HG02852 (cell line): ENCODE measurements at regions not wholly inside any gene's neighbourhood (a gene's known extent, or its start where the extent isn't known, plus 50 kb on each side); places are given as distances from the start of the nearest gene placed in this dataset.

ENCODE experiments used
- ATAC-seq: cut with Tn5 transposase; IDR thresholded peaks from one replicate; pipeline ENCODE4 v1.9.1; 2021; ENCODE audit warnings: mild to moderate bottlenecking, moderate library complexity; ENCODE audit not compliant: unreplicated experiment

DNA sequence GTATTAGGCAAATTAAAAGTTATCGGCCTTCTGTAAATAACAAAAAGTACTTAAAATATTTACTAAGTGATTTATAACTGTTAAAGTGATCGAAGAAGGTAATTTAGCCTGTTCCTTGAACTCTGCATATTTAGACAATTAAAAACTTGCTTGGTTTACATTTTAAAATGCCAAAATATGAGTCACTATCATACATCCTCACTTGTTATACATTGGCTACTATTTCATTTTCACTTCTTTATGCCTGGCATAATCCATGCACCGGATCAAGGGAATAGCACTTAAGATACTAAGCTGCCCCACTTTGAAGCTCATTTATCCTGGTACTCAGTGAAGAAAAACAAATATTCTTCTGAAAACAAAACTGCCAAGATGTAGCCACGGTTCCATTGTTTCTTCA, 344.6 kb downstream of the UBE3D start:
- ATAC-seq = no peak

DNA sequence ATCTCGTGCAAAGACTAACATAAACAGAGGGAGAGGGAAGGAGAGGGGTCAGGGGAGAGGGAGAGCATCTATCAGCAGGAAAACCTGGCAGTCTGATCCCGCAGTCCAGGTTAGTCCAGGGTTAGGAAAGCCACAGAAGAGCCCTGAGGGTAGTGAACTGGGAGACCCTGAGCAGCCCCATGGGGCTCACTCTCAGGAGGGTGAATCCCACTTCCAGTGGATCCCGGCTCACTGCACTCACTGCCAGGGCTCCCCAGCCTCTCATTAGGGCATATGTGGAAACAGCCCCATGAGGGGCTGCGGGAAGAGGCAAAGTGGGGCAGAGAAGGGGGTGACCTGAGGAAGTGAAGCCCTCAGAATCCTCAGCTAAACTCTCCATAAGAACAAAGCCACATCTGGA, 329.9 kb downstream of the UBE3D start:
- no peak for ATAC-seq

DNA sequence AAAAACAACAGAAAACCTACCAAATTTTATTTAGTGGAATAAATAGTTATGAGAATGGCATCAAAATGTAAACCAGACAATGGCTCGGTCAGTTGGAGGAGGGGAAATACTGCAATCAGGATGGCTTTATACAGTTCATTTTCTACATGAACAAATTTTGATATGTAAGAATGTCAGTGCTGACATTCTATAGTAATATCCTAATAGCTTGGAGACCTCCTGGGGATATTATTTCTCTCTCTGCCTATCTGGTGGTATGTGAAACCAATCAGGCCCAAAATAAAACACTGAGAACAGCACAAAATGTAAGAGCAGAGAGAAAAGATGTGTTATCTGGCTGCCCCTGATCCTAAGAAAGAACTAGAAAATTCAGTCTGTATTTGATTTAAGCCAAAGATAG, 327.7 kb downstream of the UBE3D start:
- ATAC-seq = no peak

DNA sequence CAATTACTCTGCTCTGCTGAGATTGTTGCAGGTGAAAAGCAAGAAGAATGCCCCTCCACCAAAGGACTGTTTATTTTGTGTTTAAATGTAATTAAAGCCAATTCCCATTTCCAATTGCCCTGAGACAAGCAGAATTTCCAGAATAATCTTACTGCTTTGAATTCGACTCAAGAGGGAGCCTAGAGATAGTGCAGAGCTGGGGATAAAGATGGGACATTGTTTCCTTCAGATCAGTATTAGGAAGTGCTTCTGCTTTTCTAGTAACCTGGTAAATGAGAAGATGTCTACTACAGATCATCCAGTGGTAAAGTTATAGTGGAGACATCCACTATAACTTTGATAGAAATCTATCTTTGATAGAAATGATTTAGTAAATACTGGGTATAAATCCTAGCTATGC, 326.9 kb downstream of the UBE3D start:
- ATAC-seq = no peak

DNA sequence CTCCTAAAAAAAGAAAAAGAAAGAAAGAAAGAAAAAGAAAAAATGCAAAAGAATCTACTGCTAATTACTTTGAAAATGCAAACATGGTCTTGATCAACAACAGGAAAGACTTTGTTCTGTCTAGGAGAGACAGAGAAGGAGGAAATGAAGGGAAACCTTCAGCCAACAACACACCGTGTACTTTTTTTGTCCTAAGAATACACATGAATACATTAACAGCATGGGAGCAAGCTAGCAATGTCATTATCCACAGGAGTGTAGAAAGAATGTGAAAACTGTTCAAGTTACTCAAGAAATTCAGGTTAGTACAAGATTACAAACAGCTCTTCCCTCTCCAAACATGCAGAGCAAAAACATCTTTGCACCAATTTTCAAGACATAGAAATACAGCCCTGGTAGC, 326.3 kb downstream of the UBE3D start:
- ATAC-seq = no peak

DNA sequence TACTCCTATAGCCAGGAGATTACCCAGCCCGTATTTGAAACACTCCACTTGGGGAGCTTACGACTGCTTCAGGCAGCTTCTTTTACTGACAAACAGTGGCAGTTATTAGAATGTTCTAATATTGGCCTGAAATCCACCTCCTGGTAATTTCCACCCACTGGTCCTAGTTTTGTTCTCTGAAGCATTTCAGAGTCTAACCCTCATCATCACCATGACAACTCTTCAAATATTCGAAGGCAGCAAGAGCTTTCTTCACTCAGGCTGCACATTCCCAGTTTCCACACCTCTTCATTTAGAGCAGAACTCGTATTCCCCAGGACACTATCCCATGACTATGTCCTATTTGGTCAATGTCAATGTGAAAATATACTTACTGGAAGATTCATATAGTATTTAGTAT, 325.6 kb downstream of the UBE3D start:
- ATAC-seq = no peak

DNA sequence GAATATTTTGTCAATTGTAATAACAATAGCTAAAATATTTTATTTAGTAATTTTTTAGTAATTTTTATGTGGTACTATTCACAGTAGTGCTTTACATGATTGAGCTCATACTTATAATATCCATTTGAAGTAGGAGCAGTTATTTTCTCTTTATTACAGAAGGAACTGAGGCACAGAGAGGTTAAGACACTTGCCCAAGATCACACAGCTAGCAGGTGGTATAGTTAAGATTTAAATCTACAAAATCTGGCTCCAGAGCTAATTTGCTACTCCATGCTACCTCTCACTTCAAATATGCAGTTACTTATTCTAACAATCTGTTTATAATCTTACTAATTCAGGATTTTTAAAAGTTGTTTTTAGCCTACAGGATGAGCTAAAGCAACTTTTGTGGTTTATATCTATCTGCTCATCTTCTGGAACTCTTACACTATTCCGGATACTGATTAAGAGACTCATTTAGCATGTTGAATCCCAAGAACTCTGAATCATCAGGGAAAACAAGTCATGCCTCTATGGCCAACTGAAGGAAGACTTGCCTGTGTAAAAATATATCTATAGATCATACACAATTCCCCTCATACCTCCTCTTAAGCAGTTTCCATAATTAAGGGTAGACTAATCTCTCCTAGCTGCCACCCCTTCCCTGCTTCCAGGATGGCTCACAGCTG, 324.2 kb downstream of the UBE3D start:
- ATAC-seq = no peak

DNA sequence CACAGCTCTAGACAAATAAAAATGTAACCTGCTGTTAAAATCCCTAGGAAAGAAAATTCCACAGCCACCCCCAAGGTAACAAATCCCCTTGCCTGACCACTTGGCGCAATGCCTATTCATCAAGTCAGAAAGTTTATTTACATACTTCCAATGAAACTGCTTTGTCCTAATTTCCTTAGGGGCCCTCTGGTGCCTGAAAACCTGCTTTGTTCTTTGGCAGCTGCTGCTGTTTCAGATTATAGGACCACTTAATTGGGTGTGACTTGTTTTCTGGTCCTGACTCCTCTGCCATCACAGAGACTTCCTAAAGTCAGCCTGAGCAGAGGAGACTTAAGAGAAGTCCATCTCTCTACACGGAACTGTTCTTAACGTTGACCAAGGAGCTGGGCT, 323.6 kb downstream of the UBE3D start:
- no peak for ATAC-seq

DNA sequence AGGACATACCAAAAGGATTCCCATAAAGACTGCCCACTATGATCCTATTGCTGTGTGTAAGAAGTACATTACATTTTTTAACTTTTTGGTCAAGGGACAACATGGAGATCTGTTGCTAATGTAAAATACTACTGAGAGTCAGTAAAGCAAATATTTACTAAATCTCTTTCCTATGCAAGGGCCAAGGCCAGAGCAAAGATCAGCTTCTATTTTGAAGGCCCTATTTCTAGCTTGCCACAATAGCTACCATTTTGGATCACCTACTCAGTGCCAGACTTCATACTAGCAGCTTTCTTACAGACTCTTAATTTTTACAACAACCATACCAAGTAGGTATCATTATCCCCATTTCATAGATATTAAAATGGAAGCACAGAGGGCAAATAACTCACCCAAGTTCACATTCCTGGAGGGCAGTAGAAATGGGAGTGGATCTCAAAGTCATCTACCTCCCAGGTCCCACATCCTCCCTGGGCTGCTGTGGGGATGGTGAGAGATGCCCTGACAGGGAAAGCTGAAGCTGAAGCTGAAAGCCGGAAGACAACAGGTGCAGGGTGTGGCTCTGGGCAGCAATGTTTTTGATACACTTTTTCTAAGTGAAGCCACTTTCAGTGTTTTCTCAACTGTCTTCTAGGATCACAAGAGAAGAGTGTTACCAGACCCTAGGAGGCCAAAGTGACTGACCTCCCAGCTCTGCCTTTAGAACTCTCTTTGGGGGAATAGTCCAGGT, 321.2 kb downstream of the UBE3D start:
- ATAC-seq = no peak

DNA sequence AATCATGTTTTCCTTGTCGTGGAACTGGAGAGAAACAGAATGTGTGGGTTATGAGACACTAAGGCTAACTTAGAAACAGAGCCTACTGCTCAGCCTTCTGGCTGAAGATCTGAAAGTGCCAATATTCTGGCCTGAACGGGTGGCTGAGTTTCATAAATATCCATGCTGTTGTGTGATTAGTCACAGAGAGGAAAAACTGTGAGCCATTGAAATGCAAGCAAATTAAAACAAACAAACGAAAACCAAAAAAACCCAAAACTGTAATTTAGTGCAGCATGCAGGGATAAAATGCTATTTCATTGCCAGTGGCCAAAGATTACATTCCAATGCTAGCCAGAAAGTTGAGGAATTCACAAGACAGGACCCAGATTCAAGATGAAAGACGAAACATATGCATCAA, 315.1 kb downstream of the UBE3D start:
- ATAC-seq = no peak

DNA sequence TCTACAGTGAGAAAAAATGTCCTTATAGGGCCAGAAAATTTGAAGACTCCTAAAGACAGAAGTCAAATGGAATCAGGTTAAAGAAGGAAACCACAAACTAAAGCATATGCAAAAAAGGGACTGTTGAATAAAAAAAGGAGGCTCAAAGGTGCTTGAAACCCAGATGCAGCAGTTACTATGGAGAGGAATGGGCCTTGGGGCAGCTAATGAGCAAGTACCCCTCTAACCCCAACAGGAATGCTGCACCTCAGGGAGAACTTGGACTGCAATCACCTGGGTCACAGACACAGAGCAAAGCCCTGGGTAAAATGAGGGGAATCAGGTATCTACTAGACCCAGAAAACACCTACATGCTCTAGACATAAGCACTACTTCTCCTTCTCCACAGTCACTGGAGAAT, 313.9 kb downstream of the UBE3D start:
- ATAC-seq = no peak

DNA sequence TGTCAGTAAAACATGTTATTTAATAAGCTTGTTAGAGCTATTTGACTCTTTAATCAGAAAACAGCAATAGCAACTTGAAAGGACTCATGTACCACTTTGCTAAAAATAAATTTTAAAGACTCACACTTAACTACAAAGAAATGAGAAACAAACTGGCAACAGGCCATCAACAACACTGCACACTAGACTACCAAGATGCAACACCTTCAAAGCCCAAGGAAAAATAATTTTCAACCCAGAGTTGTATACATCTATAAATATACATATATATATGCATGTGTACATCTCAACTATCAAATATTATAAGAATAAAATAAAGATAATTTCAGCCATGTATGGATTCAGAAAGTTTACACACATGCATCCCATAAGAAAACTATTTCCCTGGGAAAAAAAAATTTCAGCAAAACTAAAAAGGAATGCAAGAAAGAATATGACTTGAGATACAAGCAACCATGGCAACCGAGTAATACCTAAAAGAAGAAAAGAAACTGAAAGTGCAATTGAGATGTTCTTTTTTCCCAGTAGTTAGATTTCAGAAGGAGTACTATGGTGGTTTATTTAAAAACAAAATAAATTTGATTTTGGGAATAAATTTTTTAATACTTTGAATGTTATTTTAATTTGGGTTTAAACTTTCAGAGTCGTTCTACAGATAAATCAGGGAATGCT, 303.8 kb downstream of the UBE3D start:
- no peak for ATAC-seq

DNA sequence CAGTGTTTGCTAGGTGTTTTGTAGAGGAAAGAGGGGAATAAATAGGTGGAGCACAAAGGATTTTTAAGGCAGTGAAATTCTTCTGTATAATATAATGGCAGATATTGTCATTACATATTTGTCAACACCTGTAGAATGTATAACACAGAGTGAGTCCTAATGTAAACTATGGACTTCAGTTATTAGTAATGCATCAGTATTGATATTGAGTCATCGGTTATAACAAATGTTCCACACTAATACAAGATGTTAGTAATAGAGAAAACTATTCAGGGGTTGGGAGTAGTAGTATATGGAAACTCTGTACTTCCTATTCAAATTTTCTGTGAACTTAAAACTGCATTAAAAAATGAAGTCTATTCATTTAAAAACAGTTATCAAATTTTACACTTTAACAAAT, 299.2 kb downstream of the UBE3D start:
- no peak for ATAC-seq

DNA sequence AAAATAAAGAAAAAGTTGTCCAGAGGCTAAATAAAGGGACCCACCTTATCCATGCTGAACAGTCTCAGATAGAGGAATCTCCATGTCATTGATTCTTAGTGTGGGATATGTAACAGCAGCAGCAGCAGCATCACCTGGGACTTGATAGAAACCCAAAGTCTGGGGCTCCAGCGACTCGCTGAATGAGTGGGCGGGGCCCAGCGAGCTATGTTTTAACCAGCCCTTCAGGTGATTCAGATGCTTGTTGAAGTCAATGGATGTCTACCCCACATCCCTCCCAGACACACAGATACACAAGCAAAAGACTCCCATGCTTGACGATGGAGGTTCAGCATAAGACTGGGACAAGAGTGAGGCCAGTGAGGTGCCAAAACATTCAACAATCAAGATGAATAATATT, 298.6 kb downstream of the UBE3D start:
- no peak for ATAC-seq

DNA sequence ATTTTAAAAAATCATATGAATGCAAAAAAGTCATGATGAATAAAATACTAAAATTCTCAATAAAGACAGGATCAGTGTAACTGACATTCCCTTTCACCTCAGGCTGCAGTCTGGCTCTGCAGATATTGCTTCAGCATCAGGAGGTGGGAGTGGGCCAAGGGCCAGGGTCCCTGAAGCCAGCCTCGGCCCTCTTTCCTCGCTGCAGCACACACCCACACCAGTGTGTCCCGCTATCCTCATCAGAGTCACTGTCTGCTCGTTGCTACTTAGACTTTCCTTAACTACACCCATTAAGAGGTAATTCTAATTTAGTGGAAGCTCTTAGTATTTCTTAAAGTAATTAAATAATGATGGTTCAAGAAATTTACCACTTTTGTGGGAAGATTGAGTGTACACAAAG, 298.2 kb downstream of the UBE3D start:
- ATAC-seq = no peak

DNA sequence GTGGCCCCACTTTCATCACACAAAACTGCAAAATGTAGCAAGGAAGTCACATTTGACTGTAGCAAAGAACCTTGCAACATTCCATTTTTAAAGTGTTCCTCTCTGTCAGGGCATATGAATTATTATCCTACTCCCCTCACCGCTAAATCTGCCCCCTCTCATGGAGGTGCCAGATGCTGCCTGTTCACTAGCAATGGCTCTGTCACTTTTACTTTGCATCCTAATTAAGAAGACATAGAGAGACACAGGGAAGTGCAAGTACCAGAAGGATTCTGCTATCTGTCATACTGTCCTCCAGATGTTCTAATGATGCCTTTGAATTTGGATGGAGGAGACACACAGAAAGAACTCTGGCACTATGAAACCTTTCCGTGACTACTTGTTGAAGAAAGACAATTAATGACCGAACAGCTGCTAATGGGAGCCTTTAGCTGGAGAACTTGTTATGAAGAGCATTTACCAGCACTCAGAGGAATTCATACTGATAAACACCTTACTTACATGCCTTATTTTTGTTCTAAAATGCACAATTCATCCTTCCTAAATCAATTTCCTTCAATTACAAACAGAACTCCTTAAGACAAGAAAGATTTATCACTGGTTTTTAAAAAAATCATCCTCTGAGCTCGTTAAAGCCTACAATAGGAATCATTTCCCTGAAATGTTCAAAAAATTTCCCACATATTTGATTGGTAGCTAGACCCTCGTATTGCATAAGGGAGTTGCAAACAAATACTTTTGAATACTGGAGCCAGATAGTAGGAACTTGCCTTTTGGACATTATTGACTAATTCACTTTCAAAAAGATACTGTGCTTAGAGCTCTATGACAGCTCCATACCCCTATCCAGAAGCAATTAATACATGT, 292.6 kb downstream of the UBE3D start:
- ATAC-seq = no peak

DNA sequence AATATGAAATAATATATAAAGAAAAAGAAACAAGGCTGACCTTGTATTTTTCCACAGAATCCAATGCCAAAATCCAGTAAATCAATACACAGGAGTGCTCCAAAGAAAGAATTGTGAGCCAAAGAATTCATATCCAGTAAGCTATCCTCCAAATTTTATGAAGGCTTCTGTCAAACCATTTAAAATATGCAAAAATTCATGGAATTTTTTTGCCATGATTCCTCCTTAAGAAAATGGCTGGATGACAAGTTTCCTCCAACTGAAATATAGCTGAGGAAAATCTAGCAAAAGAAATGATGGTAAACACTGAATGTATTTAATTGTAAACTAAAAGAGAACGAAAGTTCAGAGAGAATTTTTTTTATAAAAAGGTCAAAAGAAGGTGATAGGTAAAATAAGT, 290.3 kb downstream of the UBE3D start:
- no peak for ATAC-seq

DNA sequence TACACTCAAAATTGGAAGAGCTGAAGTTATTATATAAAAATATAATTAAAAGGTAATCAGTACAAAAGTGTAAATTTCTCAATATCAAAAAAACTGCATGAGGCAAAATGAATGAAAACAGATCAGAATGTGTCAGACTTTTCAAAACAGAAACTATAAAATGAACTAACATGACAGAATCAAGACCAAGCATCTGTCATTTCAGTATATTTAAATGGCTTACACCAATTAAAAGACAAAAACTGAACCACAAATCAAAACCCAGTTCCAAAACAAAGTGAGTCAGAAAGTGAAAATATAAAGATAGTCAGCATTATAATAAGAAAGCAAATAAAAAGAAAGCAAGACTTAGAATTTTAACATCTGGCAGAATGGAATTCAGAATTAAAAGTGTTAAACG, 289.7 kb downstream of the UBE3D start:
- no peak for ATAC-seq

DNA sequence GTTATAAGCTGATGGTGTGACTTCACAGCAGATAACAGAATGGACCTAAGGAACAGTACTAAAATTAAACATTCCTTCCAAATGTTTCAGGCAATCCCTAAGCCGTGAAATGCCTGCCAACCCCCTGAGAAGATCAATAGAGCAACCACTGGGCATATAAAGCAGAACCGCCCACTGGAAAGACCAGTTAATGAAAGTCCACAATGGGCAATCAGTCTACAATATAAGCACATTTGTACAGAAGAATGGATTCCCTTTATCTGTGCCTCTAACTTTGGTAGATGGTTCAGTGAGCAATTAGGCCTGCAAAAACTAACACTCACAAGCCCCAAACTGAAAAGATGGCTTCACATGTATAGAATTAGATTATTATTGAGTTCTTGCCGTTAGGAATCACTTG, 286.6 kb downstream of the UBE3D start:
- ATAC-seq = no peak

DNA sequence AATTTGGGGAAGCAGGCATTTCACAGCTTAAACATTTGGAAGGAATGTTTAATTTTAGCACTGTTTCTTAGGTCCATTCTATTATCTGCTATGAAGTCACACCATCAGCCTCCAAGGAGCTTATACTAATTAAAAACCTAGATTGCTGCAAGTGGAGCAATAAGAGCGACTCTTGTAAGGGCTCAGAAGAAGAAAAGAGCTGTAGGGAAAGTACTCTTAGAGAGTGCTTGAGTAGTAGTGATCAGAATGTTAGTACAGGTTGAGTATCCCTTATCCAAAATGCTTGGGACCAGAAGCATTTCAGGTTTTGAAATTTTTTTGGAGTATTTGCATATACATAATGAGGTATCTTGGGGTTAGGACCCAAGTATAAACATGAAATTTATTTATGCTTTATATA, 285.3 kb downstream of the UBE3D start:
- ATAC-seq = no peak

DNA sequence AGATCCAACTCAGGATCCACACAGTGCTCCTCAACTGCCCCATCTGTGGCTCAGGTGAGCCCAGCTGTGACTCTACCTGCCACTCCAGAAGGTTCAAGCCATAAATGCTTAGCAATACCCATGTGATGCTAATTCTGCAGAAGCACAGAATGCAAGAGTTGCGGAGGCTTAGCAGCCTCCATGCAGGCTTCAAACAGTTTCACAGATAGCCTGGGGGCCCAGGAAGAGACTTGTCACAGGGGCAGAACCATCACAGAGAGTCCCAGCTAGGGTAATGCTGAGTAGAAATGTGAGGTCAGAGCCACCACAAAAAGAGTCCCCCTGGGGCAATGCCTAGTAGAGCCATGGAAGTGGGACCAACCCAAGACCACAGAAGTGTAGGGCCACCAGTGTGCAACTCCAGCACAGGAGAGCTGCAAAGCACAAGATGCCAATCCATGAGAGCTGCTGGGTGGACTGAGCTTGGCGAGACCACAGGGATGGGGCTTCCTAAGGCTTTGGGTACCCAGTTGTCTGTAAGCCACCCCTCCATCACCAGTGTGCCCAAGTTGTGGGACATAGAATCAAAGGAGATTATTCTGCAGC, 283.9 kb downstream of the UBE3D start:
- ATAC-seq = no peak
